T-helper 2 cell (primary cell): ENCODE measurements at regions not wholly inside any gene's neighbourhood (a gene's known extent, or its start where the extent isn't known, plus 50 kb on each side); places are given as distances from the start of the nearest gene placed in this dataset.

ENCODE experiments used
- DNase-seq, 5 experiments: peaks; one replicate each; pipeline versions ENCODE4 v3.0.0 to v3.0.0-alpha.2; 2012 to 2022

DNA sequence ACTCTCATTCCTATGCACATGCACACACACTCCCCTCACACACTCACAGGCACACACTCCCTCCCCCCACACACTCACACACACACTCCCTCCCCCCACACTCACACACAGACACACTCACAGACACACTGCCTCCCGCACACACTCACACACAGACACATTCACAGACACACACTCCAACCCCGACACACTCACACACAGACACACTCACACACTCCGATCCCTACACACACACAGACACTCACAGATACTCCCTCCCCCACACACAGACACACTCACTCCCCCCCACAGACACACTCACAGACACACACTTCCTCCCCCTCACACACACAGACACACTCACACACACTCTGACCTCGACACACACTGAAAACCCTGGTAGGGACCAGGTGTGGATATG lies 176.2 kb downstream of the TFAP2C start:
- DNase-seq: no peak

GRCh38 chr20:56805966-56806365 lies 176.9 kb downstream of the TFAP2C start:
- DNase-seq: no peak

DNA sequence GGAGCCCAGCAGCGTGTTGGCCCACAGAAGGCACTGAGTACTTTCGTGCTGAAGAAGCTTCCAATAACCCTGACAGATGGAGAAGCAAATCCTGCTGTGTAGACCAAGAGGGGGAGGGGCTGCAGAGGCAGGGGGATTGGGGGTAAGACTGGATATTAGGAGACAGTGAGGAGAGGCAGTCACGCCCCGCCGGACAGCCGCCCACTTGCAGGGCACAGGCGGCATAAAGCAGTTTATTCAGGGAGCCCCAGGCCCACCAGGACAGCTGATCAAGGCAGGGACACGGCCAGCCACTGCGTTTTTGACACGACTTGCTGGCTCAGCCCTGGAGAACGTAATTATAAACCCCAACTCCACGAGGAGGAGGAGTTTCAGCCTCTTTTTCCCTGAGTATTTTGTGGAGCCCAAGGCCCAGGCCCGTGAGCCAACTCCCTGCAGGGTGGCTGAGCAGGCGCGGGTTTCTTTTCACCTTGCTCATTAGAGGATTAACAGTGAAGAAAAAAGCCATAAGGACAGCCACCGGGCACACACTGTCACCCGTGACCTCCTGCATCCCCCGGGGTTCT lies 177.9 kb downstream of the TFAP2C start:
- DNase-seq: no peak

- DNase-seq: no peak
These were observed 179.1 kb downstream of the TFAP2C start for GRCh38 chr20:56808117-56808725.

DNA sequence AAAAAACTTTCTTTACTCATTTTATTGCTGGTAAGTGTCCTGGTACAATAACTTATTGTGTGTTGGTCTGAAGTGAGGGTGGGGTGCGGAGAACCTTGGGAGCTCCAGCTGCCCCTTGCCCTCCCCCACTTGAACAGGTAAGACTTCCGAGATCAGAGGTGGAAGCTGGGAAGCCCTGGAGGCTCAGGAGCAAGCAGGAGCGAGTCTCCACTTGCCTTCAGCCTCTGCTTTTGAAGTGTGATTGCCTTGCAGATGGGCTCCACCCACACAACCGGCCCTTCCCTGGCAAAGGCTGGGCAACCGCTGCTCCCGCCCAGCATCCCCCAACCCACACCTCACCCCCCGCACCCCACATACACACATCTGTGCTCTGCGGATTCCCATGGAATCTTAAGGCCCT lies 179.6 kb downstream of the TFAP2C start:
- no peak for DNase-seq

- no peak for DNase-seq
These were observed 180.6 kb downstream of the TFAP2C start for GRCh38 chr20:56809668-56810067.

- DNase-seq: no peak
These were observed 181.0 kb downstream of the TFAP2C start for GRCh38 chr20:56810141-56810540.

- no peak for DNase-seq
These were observed 186.7 kb downstream of the TFAP2C start for GRCh38 chr20:56815796-56816195.

DNA sequence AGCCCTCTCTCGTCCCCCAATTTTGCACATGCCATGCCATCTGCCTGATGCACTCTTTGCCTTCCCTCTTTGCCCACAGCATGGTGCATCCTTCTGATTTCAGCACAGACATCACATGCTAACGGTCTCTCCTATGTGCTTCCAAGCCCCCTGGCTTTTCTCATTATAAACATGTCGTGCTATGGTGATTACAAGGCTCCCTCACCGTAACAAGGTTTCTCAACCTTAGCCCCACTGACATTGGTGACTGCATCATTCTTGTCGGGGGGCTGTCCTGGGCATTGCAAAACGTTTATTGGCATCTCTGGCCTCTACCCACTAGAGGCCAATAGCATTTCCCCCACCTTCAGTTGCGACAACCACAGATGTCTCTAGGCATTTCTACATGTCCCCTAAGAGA lies 187.2 kb downstream of the TFAP2C start:
- DNase-seq: no peak

DNA sequence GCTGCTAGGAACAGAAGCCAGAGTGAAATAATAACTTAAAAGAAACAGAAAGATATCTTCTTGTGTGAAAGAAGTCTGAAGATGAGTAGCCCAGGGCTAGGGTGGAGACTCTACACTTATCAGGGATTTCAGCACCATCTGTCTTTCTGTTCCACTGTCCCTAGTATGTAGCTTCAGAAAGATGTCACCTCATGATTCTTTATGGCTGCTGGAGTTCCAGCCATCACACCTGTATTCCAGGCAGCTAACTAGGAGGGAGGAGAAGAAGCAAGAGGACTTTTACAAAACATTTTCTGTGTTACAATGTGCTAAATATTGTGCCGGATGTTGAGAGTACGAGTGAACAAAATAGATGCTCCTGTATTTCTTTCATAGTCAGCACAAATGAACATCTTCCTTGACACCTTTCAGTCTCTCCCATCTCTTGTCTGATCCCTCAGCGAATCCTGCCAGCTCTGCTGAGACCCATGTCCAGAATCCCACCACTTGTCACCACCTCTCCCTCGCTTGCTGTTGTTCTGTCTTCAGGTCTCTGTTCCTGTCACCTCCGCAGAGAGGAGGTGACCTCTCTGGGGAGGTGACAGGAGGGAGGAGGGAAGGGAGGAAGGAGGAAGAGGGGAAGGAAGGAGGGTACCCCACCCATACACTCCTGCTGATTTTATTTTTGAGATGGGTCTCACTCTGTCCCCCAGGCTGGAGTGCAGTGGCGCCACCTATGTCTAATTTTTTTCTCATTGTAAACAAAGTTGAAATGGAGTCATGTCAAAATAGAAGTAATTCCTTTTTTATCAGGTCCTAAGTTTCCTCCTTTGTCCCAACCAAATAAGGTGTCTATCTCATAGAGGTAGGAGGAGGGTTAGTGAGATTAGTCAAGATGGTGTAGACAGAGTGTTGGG lies 188.9 kb downstream of the TFAP2C start:
- no peak for DNase-seq

DNA sequence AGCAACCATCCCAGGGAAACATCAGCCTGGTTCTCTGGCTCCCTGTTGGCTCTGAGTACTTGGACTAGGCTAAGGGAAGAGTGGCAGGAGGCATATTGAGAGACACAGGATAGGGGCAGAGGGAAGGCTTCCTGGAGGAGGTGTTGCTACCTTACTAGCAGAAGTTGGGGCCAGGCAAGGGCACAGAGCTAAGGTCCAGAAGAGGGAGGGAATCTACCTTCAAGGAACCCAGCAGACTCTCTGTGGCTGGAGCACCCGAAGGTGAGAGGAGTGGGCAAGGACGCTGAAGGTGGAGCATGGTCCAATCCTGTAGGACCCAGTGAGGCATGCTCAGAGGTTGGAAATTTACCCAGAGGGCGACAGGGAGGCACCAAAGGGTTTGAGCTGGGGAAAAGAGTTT lies 191.9 kb downstream of the TFAP2C start:
- DNase-seq: no peak

DNA sequence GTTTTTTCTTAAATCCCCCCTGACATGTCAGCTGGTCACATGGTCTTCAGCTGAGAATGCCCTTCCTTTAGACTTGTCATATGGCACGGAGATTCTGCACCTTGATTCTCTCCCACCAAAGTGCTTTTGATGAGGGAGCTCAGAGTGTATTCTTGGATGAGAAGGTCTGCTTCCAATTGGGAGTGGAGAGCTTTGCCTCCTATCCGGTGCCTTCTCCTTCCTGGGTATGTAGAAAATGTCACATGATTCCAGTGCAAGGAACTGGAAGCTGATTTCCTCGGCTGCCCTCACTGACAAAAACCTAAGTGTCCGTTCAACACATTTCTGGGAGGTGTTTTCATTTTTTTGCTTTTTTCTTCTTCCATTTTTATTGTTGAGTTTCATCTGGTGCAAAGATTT lies 197.2 kb downstream of the TFAP2C start:
- DNase-seq: no peak

GRCh38 chr20:56826705-56827665 lies 197.9 kb downstream of the TFAP2C start:
- DNase-seq: no peak

- no peak for DNase-seq
These were observed 198.7 kb downstream of the TFAP2C start for GRCh38 chr20:56827763-56828162.

- DNase-seq: no peak
These were observed 199.3 kb downstream of the TFAP2C start for GRCh38 chr20:56828402-56828801.

DNA sequence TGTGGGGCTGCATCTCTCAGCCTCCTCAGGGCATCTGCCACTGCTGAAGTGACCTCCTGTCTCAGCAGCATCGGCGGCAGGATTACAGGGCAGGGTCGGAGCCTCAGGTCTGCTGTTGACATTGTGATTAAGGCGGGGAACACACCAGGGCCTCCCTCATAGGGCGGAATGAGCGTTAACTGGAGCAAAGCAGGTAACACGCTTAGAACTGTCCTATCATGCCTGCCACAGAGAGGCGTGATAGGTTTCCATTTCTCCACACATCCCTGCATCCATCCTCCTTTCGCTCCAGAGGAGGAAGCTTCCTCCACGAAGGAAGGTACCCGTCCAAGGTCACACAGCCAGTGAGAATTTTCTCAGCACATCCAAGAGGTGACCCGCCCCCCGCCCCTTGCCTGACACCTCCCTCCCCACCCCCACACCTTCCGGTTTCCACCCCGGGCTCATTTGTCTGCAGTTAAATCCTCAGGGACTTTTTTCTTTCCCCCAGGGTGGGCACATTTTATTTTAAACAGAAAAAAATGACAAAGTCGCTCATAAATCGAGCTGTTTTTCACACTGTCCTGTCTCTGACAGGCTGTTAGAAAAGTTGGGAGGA lies 200.8 kb downstream of the TFAP2C start:
- DNase-seq: no peak

- no peak for DNase-seq
These were observed 202.7 kb downstream of the TFAP2C start for GRCh38 chr20:56831795-56832194.

GRCh38 chr20:56833427-56833826 lies 204.3 kb downstream of the TFAP2C start:
- DNase-seq: no peak

- no peak for DNase-seq
These were observed 206.9 kb downstream of the TFAP2C start for GRCh38 chr20:56835829-56836550.

- DNase-seq: no peak
These were observed 210.1 kb downstream of the TFAP2C start for GRCh38 chr20:56839222-56839621.

GRCh38 chr20:56839786-56840185 lies 210.7 kb downstream of the TFAP2C start:
- DNase-seq: no peak
